ENCODE measurements at regions not wholly inside any gene's neighbourhood (a gene's known extent, or its start where the extent isn't known, plus 50 kb on each side); places are given as distances from the start of the nearest gene placed in this dataset.

DNA sequence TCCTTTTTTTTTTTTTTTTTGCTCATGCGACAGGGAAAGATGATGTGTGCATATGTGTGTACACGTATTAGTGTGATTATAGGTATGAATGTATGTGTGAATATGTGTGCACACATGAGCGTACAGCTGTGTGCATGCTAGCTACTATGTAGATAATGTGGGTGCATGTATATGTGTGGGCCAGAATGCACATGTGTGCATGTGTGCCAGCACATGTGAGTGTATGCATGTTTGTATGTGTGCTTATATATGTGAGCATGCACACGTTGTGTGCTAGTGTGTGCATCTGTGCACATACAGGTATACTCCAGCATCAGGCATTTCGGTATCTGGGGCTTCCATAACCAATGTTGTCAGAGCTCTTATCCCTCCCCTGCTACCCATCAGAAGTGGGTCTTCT is 541.1 kb downstream of the AACS start:
- Histone ChIP-seq H3K79me2 (ENCODE audit: low read length) (no peaks in the 10 kb centered on the region), H3K4me3 (ENCODE audit: low read length) (no peak overlapping the region), H4K20me1 (ENCODE audit: low read length) (no peaks in the 10 kb centered on the region), H3K27ac (ENCODE audit: low read length) (no peak overlapping the region), H3K9ac (ENCODE audit: low read length) (no peak overlapping the region), H3K27me3 (ENCODE audit: low read length) (no peaks in the 10 kb centered on the region), H3K36me3 (ENCODE audit: low read depth, low read length) (no peaks in the 10 kb centered on the region), H3K9me3 (ENCODE audit: low read length) (0 out of 2 replicates have a peak, but pooled peaks cover 5% of the 10 kb centered on the region), H3K9me2 (replicated peaks; ENCODE audit: low read length) (no peaks in the 10 kb centered on the region), H3K4me2 (ENCODE audit: low read length) (no peak overlapping the region), H2AFZ (ENCODE audit: low read length) (no peak overlapping the region), H3F3A (ENCODE audit: low read length, unreplicated experiment) (no peaks in the 10 kb centered on the region), H3K4me1 (ENCODE audit: insufficient read depth, low read length) (no peaks in the 10 kb centered on the region)
- no peak for ATAC-seq
- ChIA-PET POLR2A (ENCODE audit: unreplicated experiment) (no interaction called here), CTCF (no interaction called here)
- TF ChIP-seq, protein P1, sequence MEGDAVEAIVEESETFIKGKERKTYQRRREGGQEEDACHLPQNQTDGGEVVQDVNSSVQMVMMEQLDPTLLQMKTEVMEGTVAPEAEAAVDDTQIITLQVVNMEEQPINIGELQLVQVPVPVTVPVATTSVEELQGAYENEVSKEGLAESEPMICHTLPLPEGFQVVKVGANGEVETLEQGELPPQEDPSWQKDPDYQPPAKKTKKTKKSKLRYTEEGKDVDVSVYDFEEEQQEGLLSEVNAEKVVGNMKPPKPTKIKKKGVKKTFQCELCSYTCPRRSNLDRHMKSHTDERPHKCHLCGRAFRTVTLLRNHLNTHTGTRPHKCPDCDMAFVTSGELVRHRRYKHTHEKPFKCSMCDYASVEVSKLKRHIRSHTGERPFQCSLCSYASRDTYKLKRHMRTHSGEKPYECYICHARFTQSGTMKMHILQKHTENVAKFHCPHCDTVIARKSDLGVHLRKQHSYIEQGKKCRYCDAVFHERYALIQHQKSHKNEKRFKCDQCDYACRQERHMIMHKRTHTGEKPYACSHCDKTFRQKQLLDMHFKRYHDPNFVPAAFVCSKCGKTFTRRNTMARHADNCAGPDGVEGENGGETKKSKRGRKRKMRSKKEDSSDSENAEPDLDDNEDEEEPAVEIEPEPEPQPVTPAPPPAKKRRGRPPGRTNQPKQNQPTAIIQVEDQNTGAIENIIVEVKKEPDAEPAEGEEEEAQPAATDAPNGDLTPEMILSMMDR (conservative IDR thresholded peaks at IDR 0.05; ENCODE audit: low read depth, low read length) = no peak
- intact Hi-C loops (cut with micrococcal nuclease) = no loop called here
- BruUV-seq (replicated peaks) = no TSS peak
- no peak for DNase-seq

GRCh38 chr12:125610292-125610691 is 545.1 kb downstream of the AACS start:
- H3K4me3 ChIP-seq (ENCODE audit: low read length) = no peak overlapping the region
- ChIA-PET CTCF (no interaction called here), POLR2A (ENCODE audit: unreplicated experiment) (no interaction called here)
- ATAC-seq = no peak
- H3K9me3 ChIP-seq (ENCODE audit: low read length) = 0 out of 2 replicates have a peak, but pooled peaks cover 5% of the 10 kb centered on the region
- H3K27me3 ChIP-seq (ENCODE audit: low read length) = no peaks in the 10 kb centered on the region
- no peak overlapping the region for H3K4me2 ChIP-seq (ENCODE audit: low read length)
- no peak overlapping the region for H2AFZ ChIP-seq (ENCODE audit: low read length)
- H3K36me3 ChIP-seq (ENCODE audit: low read depth, low read length) = no peaks in the 10 kb centered on the region
- intact Hi-C loops (cut with micrococcal nuclease) = no loop called here
- no peak for DNase-seq
- H3K9me2 ChIP-seq (replicated peaks; ENCODE audit: low read length) = no peaks in the 10 kb centered on the region
- no peaks in the 10 kb centered on the region for H4K20me1 ChIP-seq (ENCODE audit: low read length)
- no peaks in the 10 kb centered on the region for H3F3A ChIP-seq (ENCODE audit: low read length, unreplicated experiment)
- no peaks in the 10 kb centered on the region for H3K4me1 ChIP-seq (ENCODE audit: insufficient read depth, low read length)
- H3K27ac ChIP-seq (ENCODE audit: low read length) = no peak overlapping the region
- H3K79me2 ChIP-seq (ENCODE audit: low read length) = no peaks in the 10 kb centered on the region
- BruUV-seq (replicated peaks) = no TSS peak
- no peak for TF ChIP-seq EZH2 (IDR thresholded peaks at IDR 0.05; ENCODE audit: low read length, unreplicated experiment)
- TF ChIP-seq, protein P1 (conservative IDR thresholded peaks at IDR 0.05; ENCODE audit: low read depth, low read length) = no peak
- no peak for TF ChIP-seq EZH2phosphoT487 (IDR thresholded peaks at IDR 0.05; ENCODE audit: borderline replicate concordance, low read length)
- H3K9ac ChIP-seq (ENCODE audit: low read length) = no peak overlapping the region

GRCh38 chr12:125610971-125611370 is 545.7 kb downstream of the AACS start:
- CTCF ChIA-PET = no interaction called here

More at GRCh38 chr12:125610971-125611370, 545.7 kb downstream of the AACS start:
- Histone ChIP-seq H3K9ac (ENCODE audit: low read length) (no peak overlapping the region), H3K4me3 (ENCODE audit: low read length) (no peak overlapping the region), H3K36me3 (ENCODE audit: low read depth, low read length) (no peaks in the 10 kb centered on the region), H3K4me1 (ENCODE audit: insufficient read depth, low read length) (no peaks in the 10 kb centered on the region), H3K4me2 (ENCODE audit: low read length) (no peak overlapping the region), H4K20me1 (ENCODE audit: low read length) (no peaks in the 10 kb centered on the region), H3K79me2 (ENCODE audit: low read length) (no peaks in the 10 kb centered on the region), H3K9me3 (ENCODE audit: low read length) (0 out of 2 replicates have a peak, but pooled peaks cover 5% of the 10 kb centered on the region), H3K27me3 (ENCODE audit: low read length) (no peaks in the 10 kb centered on the region), H3F3A (ENCODE audit: low read length, unreplicated experiment) (no peaks in the 10 kb centered on the region), H3K27ac (ENCODE audit: low read length) (no peak overlapping the region), H3K9me2 (replicated peaks; ENCODE audit: low read length) (no peaks in the 10 kb centered on the region), H2AFZ (ENCODE audit: low read length) (no peak overlapping the region)
- POLR2A ChIA-PET (ENCODE audit: unreplicated experiment) = no interaction called here
- intact Hi-C loops (cut with micrococcal nuclease) = no loop called here
- DNase-seq (no peak), ATAC-seq (no peak)
- TF ChIP-seq EZH2 (IDR thresholded peaks at IDR 0.05; ENCODE audit: low read length, unreplicated experiment) (no peak), EZH2phosphoT487 (IDR thresholded peaks at IDR 0.05; ENCODE audit: borderline replicate concordance, low read length) (no peak)
- BruUV-seq (replicated peaks) = no TSS peak

All from PC-3 (cell line).